ENCODE measurements at regions not wholly inside any gene's neighbourhood (a gene's known extent, or its start where the extent isn't known, plus 50 kb on each side); places are given as distances from the start of the nearest gene placed in this dataset.
"Not testable (repeated sequence)": the region's sequence is repeated elsewhere in the genome, so short reads cannot be mapped to it uniquely, and the experiment has no call there.

GRCh38 chr11:87784862-87785261, 390.4 kb downstream of the RAB38 start:
- TF ChIP-seq CTCF (conservative IDR thresholded peaks at IDR 0.05; ENCODE audit: low read depth, low read length); EZH2 (IDR thresholded peaks at IDR 0.05; ENCODE audit: low read length, unreplicated experiment): not testable (repeated sequence)

All from PC-3 (cell line).